ENCODE measurements at regions not wholly inside any gene's neighbourhood (a gene's known extent, or its start where the extent isn't known, plus 50 kb on each side); places are given as distances from the start of the nearest gene placed in this dataset.

DNA sequence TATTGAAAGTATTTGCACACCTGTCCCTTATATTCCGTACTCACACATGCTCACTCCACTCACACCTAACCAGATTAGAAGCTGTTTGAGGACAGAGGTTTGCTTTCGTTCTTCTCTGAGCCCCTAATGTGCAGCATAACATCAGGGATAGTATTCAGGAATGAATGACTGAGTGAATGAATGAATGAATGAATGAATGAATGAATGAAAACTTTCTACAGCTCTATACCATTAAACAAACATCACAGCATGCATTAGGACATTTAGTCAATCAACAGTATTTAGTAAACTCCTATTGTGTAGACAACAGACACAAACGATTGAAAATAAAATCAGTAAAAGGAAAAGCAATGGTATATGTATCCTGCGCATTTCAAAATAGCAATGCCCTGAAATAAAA is 212.7 kb downstream of the SHQ1 start:
- Histone ChIP-seq H3K4me1 (no peaks in the 10 kb centered on the region), H3K9me3 (no peaks in the 10 kb centered on the region), H3K4me3 (no peak overlapping the region), H3K27ac (no peak overlapping the region), H3K36me3 (no peaks in the 10 kb centered on the region), H3K27me3 (no peaks in the 10 kb centered on the region)
- ATAC-seq: no peak
- TF ChIP-seq CTCF (IDR thresholded peaks at IDR 0.05) (no peak), POLR2A (IDR thresholded peaks at IDR 0.05) (no peak)
- intact Hi-C loops (cut with DNase I): no loop called here
- DNase-seq: no peak
- 87% methylated on average over 4 of the region's 4 CpGs for WGBS (ENCODE audit: insufficient coverage, low coverage, low lambda C conversion rate, missing lambda C conversion rate)

GRCh38 chr3:72634128-72634527 is 214.1 kb downstream of the SHQ1 start:
- Histone ChIP-seq H3K27me3 (no peaks in the 10 kb centered on the region), H3K4me3 (no peak overlapping the region), H3K27ac (no peak overlapping the region), H3K4me1 (no peaks in the 10 kb centered on the region), H3K36me3 (no peaks in the 10 kb centered on the region), H3K9me3 (no peaks in the 10 kb centered on the region)
- DNase-seq (no peak), ATAC-seq (no peak)
- TF ChIP-seq POLR2A (IDR thresholded peaks at IDR 0.05) (no peak), CTCF (IDR thresholded peaks at IDR 0.05) (no peak)
- 83% methylated on average over 1 of the region's 2 CpGs for WGBS (ENCODE audit: insufficient coverage, low coverage, low lambda C conversion rate, missing lambda C conversion rate)
- intact Hi-C loops (cut with DNase I): no loop called here

- H3K36me3 ChIP-seq: no peaks in the 10 kb centered on the region
- ATAC-seq: no peak
- no peaks in the 10 kb centered on the region for H3K4me1 ChIP-seq
- intact Hi-C loops (cut with DNase I): no loop called here
- no peak for DNase-seq
- no peaks in the 10 kb centered on the region for H3K27me3 ChIP-seq
- no peak for TF ChIP-seq CTCF (IDR thresholded peaks at IDR 0.05)
- no peak for TF ChIP-seq POLR2A (IDR thresholded peaks at IDR 0.05)
- H3K27ac ChIP-seq: no peak overlapping the region
- no peaks in the 10 kb centered on the region for H3K9me3 ChIP-seq
- 89% methylated on average over 3 of the region's 5 CpGs for WGBS (ENCODE audit: insufficient coverage, low coverage, low lambda C conversion rate, missing lambda C conversion rate)
- no peak overlapping the region for H3K4me3 ChIP-seq
Measured at GRCh38 chr3:72633534-72633933, 214.7 kb downstream of the SHQ1 start.

- WGBS (ENCODE audit: insufficient coverage, low coverage, low lambda C conversion rate, missing lambda C conversion rate): 77% methylated on average over 4 of the region's 4 CpGs
- DNase-seq (no peak), ATAC-seq (no peak)
- Histone ChIP-seq H3K4me3 (no peak overlapping the region), H3K36me3 (no peaks in the 10 kb centered on the region), H3K27ac (no peak overlapping the region), H3K9me3 (no peaks in the 10 kb centered on the region), H3K27me3 (no peaks in the 10 kb centered on the region), H3K4me1 (no peaks in the 10 kb centered on the region)
- TF ChIP-seq POLR2A (IDR thresholded peaks at IDR 0.05): no peak
- intact Hi-C loops (cut with DNase I): no loop called here
Measured at GRCh38 chr3:72633121-72633520, 215.1 kb downstream of the SHQ1 start.

- Histone ChIP-seq H3K4me1 (no peaks in the 10 kb centered on the region), H3K4me3 (no peak overlapping the region), H3K27ac (no peak overlapping the region), H3K9me3 (no peaks in the 10 kb centered on the region), H3K27me3 (no peaks in the 10 kb centered on the region), H3K36me3 (no peaks in the 10 kb centered on the region)
- no peak for ATAC-seq
- TF ChIP-seq POLR2A (IDR thresholded peaks at IDR 0.05) (no peak), CTCF (IDR thresholded peaks at IDR 0.05) (no peak)
- intact Hi-C loops (cut with DNase I): no loop called here
- WGBS (ENCODE audit: insufficient coverage, low coverage, low lambda C conversion rate, missing lambda C conversion rate): 88% methylated on average over 5 of the region's 5 CpGs
- DNase-seq: no peak
Measured at GRCh38 chr3:72632129-72632528, 216.1 kb downstream of the SHQ1 start.

All from right lobe of liver (tissue), 6 donors.